Prostate gland (tissue), 2 donors: ENCODE measurements at regions not wholly inside any gene's neighbourhood (a gene's known extent, or its start where the extent isn't known, plus 50 kb on each side); places are given as distances from the start of the nearest gene placed in this dataset.

ENCODE experiments used
- POLR2A ChIP-seq: fragments of 450-650 bp; IDR thresholded peaks from one replicate; pipeline ENCODE4 v1.6.1; 2016; ENCODE audit warnings: antibody characterized with exemption, mild to moderate bottlenecking
- POLR2AphosphoS5 ChIP-seq: sonication (generic); formaldehyde crosslinking; IDR thresholded peaks from one replicate; pipeline ENCODE4 v1.6.1; 2017; ENCODE audit warnings: antibody characterized with exemption
- TF ChIP-seq, protein P1 (sequence below), 4 experiments: fragments of 200-600 bp in 2 of 4; fragments of 450-650 bp in 2 of 4; sonication (generic) in 2 of 4; IDR thresholded peaks; 1 replicate in 3 of 4; 2 replicates in 1 of 4; pipeline ENCODE4 v1.5.1; 2016 to 2019; ENCODE audit warnings: antibody characterized with exemption in 4 of 4, mild to moderate bottlenecking in 2 of 4, moderate library complexity in 2 of 4

GRCh38 chr18:27856820-27857219 is 320.1 kb downstream of the CDH2 start:
- TF ChIP-seq, protein P1, sequence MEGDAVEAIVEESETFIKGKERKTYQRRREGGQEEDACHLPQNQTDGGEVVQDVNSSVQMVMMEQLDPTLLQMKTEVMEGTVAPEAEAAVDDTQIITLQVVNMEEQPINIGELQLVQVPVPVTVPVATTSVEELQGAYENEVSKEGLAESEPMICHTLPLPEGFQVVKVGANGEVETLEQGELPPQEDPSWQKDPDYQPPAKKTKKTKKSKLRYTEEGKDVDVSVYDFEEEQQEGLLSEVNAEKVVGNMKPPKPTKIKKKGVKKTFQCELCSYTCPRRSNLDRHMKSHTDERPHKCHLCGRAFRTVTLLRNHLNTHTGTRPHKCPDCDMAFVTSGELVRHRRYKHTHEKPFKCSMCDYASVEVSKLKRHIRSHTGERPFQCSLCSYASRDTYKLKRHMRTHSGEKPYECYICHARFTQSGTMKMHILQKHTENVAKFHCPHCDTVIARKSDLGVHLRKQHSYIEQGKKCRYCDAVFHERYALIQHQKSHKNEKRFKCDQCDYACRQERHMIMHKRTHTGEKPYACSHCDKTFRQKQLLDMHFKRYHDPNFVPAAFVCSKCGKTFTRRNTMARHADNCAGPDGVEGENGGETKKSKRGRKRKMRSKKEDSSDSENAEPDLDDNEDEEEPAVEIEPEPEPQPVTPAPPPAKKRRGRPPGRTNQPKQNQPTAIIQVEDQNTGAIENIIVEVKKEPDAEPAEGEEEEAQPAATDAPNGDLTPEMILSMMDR (IDR thresholded peaks at IDR 0.05): no peak
- TF ChIP-seq POLR2AphosphoS5 (no peak), POLR2A (no peak)
